ENCODE measurements at regions not wholly inside any gene's neighbourhood (a gene's known extent, or its start where the extent isn't known, plus 50 kb on each side); places are given as distances from the start of the nearest gene placed in this dataset.

GRCh38 chr10:16120563-16120962 lies 260.3 kb upstream of the MINDY3 start:
- Histone ChIP-seq H3K4me2 (ENCODE audit: insufficient read depth, low read length) (no peak overlapping the region), H3K79me2 (ENCODE audit: control insufficient read depth, insufficient read depth, low read length) (no peaks in the 10 kb centered on the region), H3K4me1 (ENCODE audit: control insufficient read depth, extremely low read depth, insufficient read depth, low read length) (no peaks in the 10 kb centered on the region), H3K27ac (ENCODE audit: insufficient read depth, low read depth, low read length) (no peak overlapping the region), H4K20me1 (replicated peaks; ENCODE audit: control insufficient read depth, extremely low read depth, insufficient read depth, low read length) (no peaks in the 10 kb centered on the region), H3K9me1 (replicated peaks; ENCODE audit: control insufficient read depth, extremely low read depth, insufficient read depth, low read length) (no peaks in the 10 kb centered on the region), H3K9ac (replicated peaks; ENCODE audit: extremely low read depth, insufficient read depth, low read length) (no peak overlapping the region), H3K9me3 (replicated peaks; ENCODE audit: control insufficient read depth, insufficient read depth, low read length) (no peaks in the 10 kb centered on the region), H3K27me3 (ENCODE audit: control insufficient read depth in 2 of 2, insufficient read depth in 2 of 2, low read length in 2 of 2) (no peaks in the 10 kb centered on the region), H2AFZ (ENCODE audit: low read depth, low read length) (no peak overlapping the region), H3K36me3 (ENCODE audit: control insufficient read depth in 2 of 2, extremely low read depth in 1 of 2, insufficient read depth in 2 of 2, low read length in 2 of 2) (no peaks in the 10 kb centered on the region), H3K4me3 (replicated peaks in 1 of 3; ENCODE audit: insufficient read depth in 1 of 3, low read depth in 1 of 3, low read length in 3 of 3) (no peak overlapping the region)
- FAIRE-seq (no peak), DNase-seq (ENCODE audit: low read depth, low spot score) (no peak)
- POLR2A ChIA-PET = no interaction called here
- intact Hi-C loops (cut with micrococcal nuclease) = no loop called here
- CTCF ChIA-PET = no interaction called here
- dilution Hi-C loops (cut with MboI; ENCODE audit: extremely low pct_ligation_motif_present, low sequenced_read_pairs) = no loop called here
- no TSS peak for BruUV-seq (replicated peaks)
- no peak for TF ChIP-seq EZH2 (IDR thresholded peaks at IDR 0.05; ENCODE audit: borderline replicate concordance, low read depth, low read length, severe bottlenecking)
- TF ChIP-seq POLR2A (IDR thresholded peaks at IDR 0.05; ENCODE audit: low read depth, low read length) = no peak
- no peak for TF ChIP-seq MAX (IDR thresholded peaks at IDR 0.05; ENCODE audit: insufficient read depth, insufficient read length)
- TF ChIP-seq GATA2 (IDR thresholded peaks at IDR 0.05; ENCODE audit: insufficient read depth, insufficient read length, low read depth, low read length) = no peak
- TF ChIP-seq JUN (IDR thresholded peaks at IDR 0.05; ENCODE audit: borderline replicate concordance, insufficient read depth, insufficient read length, low read depth) = no peak

GRCh38 chr10:16141499-16141898 lies 281.2 kb upstream of the MINDY3 start:
- no peak for FAIRE-seq
- Histone ChIP-seq H3K4me2 (ENCODE audit: insufficient read depth, low read length) (no peak overlapping the region), H3K9ac (replicated peaks; ENCODE audit: extremely low read depth, insufficient read depth, low read length) (no peak overlapping the region), H3K36me3 (ENCODE audit: control insufficient read depth in 2 of 2, extremely low read depth in 1 of 2, insufficient read depth in 2 of 2, low read length in 2 of 2) (no peaks in the 10 kb centered on the region), H3K4me1 (ENCODE audit: control insufficient read depth, extremely low read depth, insufficient read depth, low read length) (no peaks in the 10 kb centered on the region), H4K20me1 (replicated peaks; ENCODE audit: control insufficient read depth, extremely low read depth, insufficient read depth, low read length) (no peaks in the 10 kb centered on the region), H3K79me2 (ENCODE audit: control insufficient read depth, insufficient read depth, low read length) (no peaks in the 10 kb centered on the region), H3K4me3 (replicated peaks in 1 of 3; ENCODE audit: insufficient read depth in 1 of 3, low read depth in 1 of 3, low read length in 3 of 3) (no peak overlapping the region), H3K27ac (ENCODE audit: insufficient read depth, low read depth, low read length) (no peak overlapping the region), H2AFZ (ENCODE audit: low read depth, low read length) (no peak overlapping the region), H3K9me3 (replicated peaks; ENCODE audit: control insufficient read depth, insufficient read depth, low read length) (no peaks in the 10 kb centered on the region), H3K9me1 (replicated peaks; ENCODE audit: control insufficient read depth, extremely low read depth, insufficient read depth, low read length) (no peaks in the 10 kb centered on the region), H3K27me3 (ENCODE audit: control insufficient read depth in 2 of 2, insufficient read depth in 2 of 2, low read length in 2 of 2) (no peaks in the 10 kb centered on the region)
- intact Hi-C loops (cut with micrococcal nuclease) = no loop called here
- dilution Hi-C loops (cut with MboI; ENCODE audit: extremely low pct_ligation_motif_present, low sequenced_read_pairs) = no loop called here
- no TSS peak for BruUV-seq (replicated peaks)
- no peak for DNase-seq (ENCODE audit: low read depth, low spot score)
- TF ChIP-seq GATA2 (IDR thresholded peaks at IDR 0.05; ENCODE audit: insufficient read depth, insufficient read length, low read depth, low read length) (no peak), POLR2A (IDR thresholded peaks at IDR 0.05; ENCODE audit: low read depth, low read length) (no peak), CTCF (IDR thresholded peaks at IDR 0.05; ENCODE audit: extremely low read depth in 1 of 2, insufficient read depth in 1 of 2, low read depth in 1 of 2, low read length in 2 of 2) (no peak), MAX (IDR thresholded peaks at IDR 0.05; ENCODE audit: insufficient read depth, insufficient read length) (no peak), MYC (IDR thresholded peaks at IDR 0.05; ENCODE audit: low read depth, low read length) (no peak), POLR2AphosphoS5 (IDR thresholded peaks at IDR 0.05; ENCODE audit: insufficient read depth, low read depth, low read length) (no peak), JUN (IDR thresholded peaks at IDR 0.05; ENCODE audit: borderline replicate concordance, insufficient read depth, insufficient read length, low read depth) (no peak), EZH2 (IDR thresholded peaks at IDR 0.05; ENCODE audit: borderline replicate concordance, low read depth, low read length, severe bottlenecking) (no peak), FOS (IDR thresholded peaks at IDR 0.05; ENCODE audit: borderline replicate concordance, insufficient read depth, low read length) (no peak)
- ChIA-PET CTCF (no interaction called here), POLR2A (no interaction called here)

Data from endothelial cell of umbilical vein (primary cell).